HepG2 (cell line): ENCODE measurements at regions not wholly inside any gene's neighbourhood (a gene's known extent, or its start where the extent isn't known, plus 50 kb on each side); places are given as distances from the start of the nearest gene placed in this dataset.

ENCODE experiments used
- ATAC-seq: fragments of 200-7000 bp; cut with Tn5 transposase; 3 replicates; pipeline ENCODE4 v1.9.1; 2020; ENCODE audit warnings: mild to moderate bottlenecking, moderate library complexity
- BruUV-seq: library from RNA; stranded (reverse); fragments of 400-500 nt; replicated peaks from 2 replicates; lab custom pipeline; 2021; lab: Mats Ljungman, UMichigan
- CTCF ChIA-PET: fragments of 300-600 bp; formaldehyde crosslinking; extraction: SDS; loops from one replicate; lab custom pipeline; 2021; ENCODE audit warnings: low total read pairs, inconsistent platforms, low intra/inter-chr PET ratio; lab: Yijun Ruan, JAX
- POLR2A ChIA-PET: fragments of 350-600 bp; sonication (Branson Sonifier 250); formaldehyde crosslinking; loops from one replicate; lab custom pipeline; 2020; ENCODE audit warnings: antibody characterized with exemption, inconsistent platforms; lab: Yijun Ruan, JAX
- DNase-seq: peaks from one replicate; pipeline ENCODE4 v3.0.0-alpha.2; 2015; ENCODE audit warnings: low spot score
- FAIRE-seq: peaks from 3 replicates; lab custom pipeline; 2011; peaks lifted over from hg19 to GRCh38; lab: Jason Lieb, UNC
- H2AFZ ChIP-seq: one replicate; pipeline ENCODE4 v1.6.1; 2011; ENCODE audit warnings: low read length, inconsistent platforms
- H3K27ac ChIP-seq: fragments of 300-600 bp; 3 replicates; pipeline ENCODE4 v1.8.0; 2011; ENCODE audit warnings: mixed run types, mild to moderate bottlenecking, mixed read lengths, low read length, inconsistent platforms; ENCODE audit not compliant: insufficient read depth; ENCODE audit errors: extremely low read length
- H3K27me3 ChIP-seq, 2 experiments: fragments of 200-600 bp in 1 of 2; 2 replicates in 1 of 2; 3 replicates in 1 of 2; pipeline versions ENCODE4 v1.6.0 to v1.8.0; 2011; ENCODE audit warnings: low read length in 2 of 2, mild to moderate bottlenecking in 2 of 2, moderate library complexity in 2 of 2, inconsistent platforms in 1 of 2; ENCODE audit not compliant: insufficient read depth in 2 of 2, control insufficient read depth in 1 of 2
- H3K36me3 ChIP-seq, 2 experiments: fragments of 200-600 bp in 1 of 2; replicated peaks in 1 of 2; 2 replicates in 1 of 2; 3 replicates in 1 of 2; pipeline versions ENCODE4 v1.5.1 to v1.8.0; 2011; ENCODE audit warnings: low read length in 2 of 2, inconsistent platforms in 1 of 2; ENCODE audit not compliant: insufficient read depth in 2 of 2, control insufficient read depth in 1 of 2
- H3K4me1 ChIP-seq: 2 replicates; pipeline ENCODE4 v1.5.1; 2012; ENCODE audit warnings: low read length, inconsistent platforms; ENCODE audit not compliant: insufficient read depth
- H3K4me2 ChIP-seq: 2 replicates; pipeline ENCODE4 v1.6.0; 2011; ENCODE audit warnings: low read depth, low read length, inconsistent platforms
- H3K4me3 ChIP-seq, 3 experiments: fragments of 200-600 bp in 1 of 3; sonication (generic), shearing (Covaris generic) in 1 of 3; replicated peaks in 1 of 3; 2 replicates each; pipeline ENCODE4 v1.5.1; 2011 to 2016; ENCODE audit warnings: low read length in 3 of 3, inconsistent platforms in 2 of 3, low read depth in 2 of 3, mild to moderate bottlenecking in 2 of 3, control low read depth in 1 of 3, mixed read lengths in 1 of 3; ENCODE audit not compliant: insufficient read depth in 1 of 3
- H3K79me2 ChIP-seq: one replicate; pipeline ENCODE4 v1.6.1; 2011; ENCODE audit warnings: low read length, inconsistent platforms; ENCODE audit not compliant: insufficient read depth
- H3K9ac ChIP-seq: 2 replicates; pipeline ENCODE4 v1.6.0; 2011; ENCODE audit warnings: mild to moderate bottlenecking, low read depth, low read length, inconsistent platforms; ENCODE audit not compliant: insufficient read depth
- H3K9me3 ChIP-seq: 2 replicates; pipeline ENCODE4 v1.5.1; 2012; ENCODE audit warnings: mild to moderate bottlenecking, low read length
- H4K20me1 ChIP-seq: 2 replicates; pipeline ENCODE4 v1.6.0; 2011; ENCODE audit warnings: inconsistent platforms, mild to moderate bottlenecking, low read length, moderate library complexity; ENCODE audit not compliant: insufficient read depth
- MTA3 ChIP-seq: sonication (generic); formaldehyde crosslinking; IDR thresholded peaks from 2 replicates; pipeline ENCODE4 v1.4.0; 2020; ENCODE audit warnings: missing genetic modification reagents
- RAD21 ChIP-seq: fragments of 450-650 bp; formaldehyde crosslinking; IDR thresholded peaks from 2 replicates; pipeline ENCODE4 v1.5.0; 2020; ENCODE audit warnings: mild to moderate bottlenecking
- SMC3 ChIP-seq: IDR thresholded peaks from 2 replicates; pipeline ENCODE4 v1.6.1; 2011; ENCODE audit warnings: low read length, improper control_type of control experiment
- STAG1 ChIP-seq: sonication (generic); formaldehyde crosslinking; IDR thresholded peaks from 2 replicates; pipeline ENCODE4 v1.4.0; 2020; ENCODE audit warnings: missing genetic modification reagents
- WGBS: methylation state at CpG from one replicate; pipeline ENCODE4 v1.1.6; 2017; ENCODE audit warnings: low lambda C conversion rate; 5-methylcytosine and 5-hydroxymethylcytosine counted together
- in situ Hi-C: cut with HindIII; loops from 2 replicates; pipeline ENCODE4 v1.10.0; 2017; ENCODE audit warnings: low pct_unique_long_range_greater_than_20kb; ENCODE audit not compliant: extremely low pct_ligation_motif_present
- intact Hi-C: fragments of 100-400 bp; cut with micrococcal nuclease; formaldehyde crosslinking; loops from one replicate; pipeline ENCODE4 v1.10.0; 2022; ENCODE audit not compliant: unreplicated experiment
- TF ChIP-seq, protein P1 (sequence below): sonication (generic); formaldehyde crosslinking; IDR thresholded peaks from 2 replicates; pipeline ENCODE4 v1.5.0; 2020; ENCODE audit warnings: mild to moderate bottlenecking, missing genetic modification reagents, moderate library complexity

DNA sequence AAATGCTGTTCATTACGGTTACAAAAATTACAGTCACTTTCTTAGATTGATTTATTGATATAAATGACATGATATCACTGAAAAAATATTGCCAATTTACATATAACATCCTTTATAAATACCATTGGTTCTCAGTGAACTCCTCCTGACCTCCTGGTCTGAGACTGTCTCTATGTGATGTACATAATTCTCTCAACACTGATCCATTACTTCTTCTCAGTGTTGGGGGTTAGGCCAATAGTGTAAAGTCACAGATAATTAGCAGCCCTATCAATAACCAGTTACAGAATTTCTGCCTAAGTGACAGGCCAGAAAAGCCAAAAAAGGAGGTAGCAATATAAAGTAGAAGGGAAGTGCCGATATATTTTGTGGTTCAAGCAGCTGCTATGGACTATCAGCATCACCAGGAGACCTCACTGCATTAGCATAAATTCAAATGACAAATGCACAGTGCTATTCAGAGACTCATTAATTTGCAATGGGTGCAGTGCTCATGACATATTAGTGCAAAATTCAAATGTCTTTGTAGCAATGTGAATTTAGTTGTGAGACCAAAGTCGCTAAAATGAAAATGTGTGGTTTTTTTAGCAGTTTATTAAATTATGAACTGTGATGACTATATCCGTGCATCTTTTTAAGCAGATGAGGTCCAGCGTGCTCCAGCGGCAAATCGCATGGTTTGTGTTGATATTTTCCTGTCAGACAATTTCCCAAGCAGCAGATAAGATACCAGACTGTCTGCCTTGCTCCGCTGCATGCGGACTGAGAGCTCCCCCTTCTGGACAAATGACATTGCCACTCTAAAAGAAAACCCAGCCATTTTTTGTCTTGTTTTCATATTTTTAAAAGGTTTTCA, 144.6 kb downstream of the CETN3 start:
- ATAC-seq = peak; percentile 77
- peak; percentile 35 for DNase-seq
- Histone ChIP-seq H3K27ac (no peak overlapping the region), H3K4me2 (no peak overlapping the region), H3K9me3 (no peaks in the 10 kb centered on the region), H4K20me1 (no peaks in the 10 kb centered on the region), H3K4me3 (no peak overlapping the region), H2AFZ (no peak overlapping the region), H3K4me1 (no peaks in the 10 kb centered on the region), H3K79me2 (no peaks in the 10 kb centered on the region)
- intact Hi-C loops (loop anchor here (1.0 kb wide), 4 partner anchors 121 to 1536 kb away; no protein-coding TSS in a partner anchor), in situ Hi-C loops (loop anchor here (10.0 kb wide), 2 partner anchors 130 to 1530 kb away; no protein-coding TSS in a partner anchor)
- CTCF ChIA-PET = interaction anchor here (1.2 to 2.3 kb wide), 3 partner anchors 129 to 1537 kb away, joined by 6 to 7 read pairs (median 6); no protein-coding TSS in a partner anchor
- 16% methylated on average over 9 of the region's 9 CpGs for WGBS
- peak; percentile 76 for FAIRE-seq
- no TSS peak for BruUV-seq
- TF ChIP-seq STAG1 (peak; percentile 89), MTA3 (CRISPR knock-in tag) (no peak), SMC3 (peak; percentile 85), RAD21 (CRISPR knock-in tag) (peak; percentile 69)
- TF ChIP-seq, protein P1, sequence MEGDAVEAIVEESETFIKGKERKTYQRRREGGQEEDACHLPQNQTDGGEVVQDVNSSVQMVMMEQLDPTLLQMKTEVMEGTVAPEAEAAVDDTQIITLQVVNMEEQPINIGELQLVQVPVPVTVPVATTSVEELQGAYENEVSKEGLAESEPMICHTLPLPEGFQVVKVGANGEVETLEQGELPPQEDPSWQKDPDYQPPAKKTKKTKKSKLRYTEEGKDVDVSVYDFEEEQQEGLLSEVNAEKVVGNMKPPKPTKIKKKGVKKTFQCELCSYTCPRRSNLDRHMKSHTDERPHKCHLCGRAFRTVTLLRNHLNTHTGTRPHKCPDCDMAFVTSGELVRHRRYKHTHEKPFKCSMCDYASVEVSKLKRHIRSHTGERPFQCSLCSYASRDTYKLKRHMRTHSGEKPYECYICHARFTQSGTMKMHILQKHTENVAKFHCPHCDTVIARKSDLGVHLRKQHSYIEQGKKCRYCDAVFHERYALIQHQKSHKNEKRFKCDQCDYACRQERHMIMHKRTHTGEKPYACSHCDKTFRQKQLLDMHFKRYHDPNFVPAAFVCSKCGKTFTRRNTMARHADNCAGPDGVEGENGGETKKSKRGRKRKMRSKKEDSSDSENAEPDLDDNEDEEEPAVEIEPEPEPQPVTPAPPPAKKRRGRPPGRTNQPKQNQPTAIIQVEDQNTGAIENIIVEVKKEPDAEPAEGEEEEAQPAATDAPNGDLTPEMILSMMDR (CRISPR knock-in tag) = peak; percentile 78
- TF ChIP-seq, all 625 proteins: peak for 4
- Histone ChIP-seq H3K36me3 (no peaks in the 10 kb centered on the region), H3K27me3 (no peaks in the 10 kb centered on the region; a peak in 1 of 5 replicates), H3K9ac (no peak overlapping the region)
- POLR2A ChIA-PET = no interaction called here
